ENCODE measurements at regions not wholly inside any gene's neighbourhood (a gene's known extent, or its start where the extent isn't known, plus 50 kb on each side); places are given as distances from the start of the nearest gene placed in this dataset.

- TF ChIP-seq CTCF (IDR thresholded peaks at IDR 0.05; ENCODE audit: insufficient read depth, low read depth, low read length): no peak
- no peak for TF ChIP-seq EZH2 (IDR thresholded peaks at IDR 0.05; ENCODE audit: insufficient read depth, low read length)
Measured at GRCh38 chr9:78563269-78563668, 266.3 kb downstream of the PSAT1 start.

All from astrocyte (in vitro differentiated cells and primary cell).